ENCODE measurements at regions not wholly inside any gene's neighbourhood (a gene's known extent, or its start where the extent isn't known, plus 50 kb on each side); places are given as distances from the start of the nearest gene placed in this dataset.
"Not testable (repeated sequence)": the region's sequence is repeated elsewhere in the genome, so short reads cannot be mapped to it uniquely, and the experiment has no call there.

- no peaks in the 10 kb centered on the region for H3K27me3 ChIP-seq (ENCODE audit: control insufficient read depth, low read length)
- no peak overlapping the region for H3K4me2 ChIP-seq (ENCODE audit: low read length)
- H3K4me3 ChIP-seq (ENCODE audit: low read length), result no peak overlapping the region
- H3K9me2 ChIP-seq (replicated peaks; ENCODE audit: control insufficient read depth, low read length), result no peaks in the 10 kb centered on the region
- no peaks in the 10 kb centered on the region for H3K79me2 ChIP-seq (ENCODE audit: control insufficient read depth, low read length)
- no peaks in the 10 kb centered on the region for H3K4me1 ChIP-seq (ENCODE audit: control insufficient read depth, low read length)
- no peaks in the 10 kb centered on the region for H3K36me3 ChIP-seq (ENCODE audit: control insufficient read depth, low read length)
- TF ChIP-seq, protein P1, sequence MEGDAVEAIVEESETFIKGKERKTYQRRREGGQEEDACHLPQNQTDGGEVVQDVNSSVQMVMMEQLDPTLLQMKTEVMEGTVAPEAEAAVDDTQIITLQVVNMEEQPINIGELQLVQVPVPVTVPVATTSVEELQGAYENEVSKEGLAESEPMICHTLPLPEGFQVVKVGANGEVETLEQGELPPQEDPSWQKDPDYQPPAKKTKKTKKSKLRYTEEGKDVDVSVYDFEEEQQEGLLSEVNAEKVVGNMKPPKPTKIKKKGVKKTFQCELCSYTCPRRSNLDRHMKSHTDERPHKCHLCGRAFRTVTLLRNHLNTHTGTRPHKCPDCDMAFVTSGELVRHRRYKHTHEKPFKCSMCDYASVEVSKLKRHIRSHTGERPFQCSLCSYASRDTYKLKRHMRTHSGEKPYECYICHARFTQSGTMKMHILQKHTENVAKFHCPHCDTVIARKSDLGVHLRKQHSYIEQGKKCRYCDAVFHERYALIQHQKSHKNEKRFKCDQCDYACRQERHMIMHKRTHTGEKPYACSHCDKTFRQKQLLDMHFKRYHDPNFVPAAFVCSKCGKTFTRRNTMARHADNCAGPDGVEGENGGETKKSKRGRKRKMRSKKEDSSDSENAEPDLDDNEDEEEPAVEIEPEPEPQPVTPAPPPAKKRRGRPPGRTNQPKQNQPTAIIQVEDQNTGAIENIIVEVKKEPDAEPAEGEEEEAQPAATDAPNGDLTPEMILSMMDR (IDR thresholded peaks at IDR 0.05; ENCODE audit: low read depth, low read length, poor library complexity, severe bottlenecking), result no peak
- no peak for TF ChIP-seq EZH2phosphoT487 (IDR thresholded peaks at IDR 0.05; ENCODE audit: borderline replicate concordance, low read length)
- no peak overlapping the region for H3K27ac ChIP-seq (ENCODE audit: low read depth, low read length)
- no peaks in the 10 kb centered on the region for H3K9me3 ChIP-seq (ENCODE audit: control insufficient read depth, insufficient read depth, low read length)
- no peaks in the 10 kb centered on the region for H4K20me1 ChIP-seq (ENCODE audit: control insufficient read depth, insufficient read depth, low read depth, low read length)
- H3F3A ChIP-seq (ENCODE audit: control insufficient read depth, insufficient read depth), result no peaks in the 10 kb centered on the region
These were observed 1704.8 kb upstream of the PIK3C3 start for GRCh38 chr18:40250236-40250635.

- H4K20me1 ChIP-seq (ENCODE audit: control insufficient read depth, insufficient read depth, low read depth, low read length), result no peaks in the 10 kb centered on the region
- H3K27ac ChIP-seq (ENCODE audit: low read depth, low read length), result no peak overlapping the region
- no peaks in the 10 kb centered on the region for H3K9me3 ChIP-seq (ENCODE audit: control insufficient read depth, insufficient read depth, low read length)
- no peak for TF ChIP-seq EZH2phosphoT487 (IDR thresholded peaks at IDR 0.05; ENCODE audit: borderline replicate concordance, low read length)
- TF ChIP-seq, protein P1 (IDR thresholded peaks at IDR 0.05; ENCODE audit: low read depth, low read length, poor library complexity, severe bottlenecking), result no peak
- H3F3A ChIP-seq (ENCODE audit: control insufficient read depth, insufficient read depth), result no peaks in the 10 kb centered on the region
- H3K79me2 ChIP-seq (ENCODE audit: control insufficient read depth, low read length), result no peaks in the 10 kb centered on the region
- H3K4me2 ChIP-seq (ENCODE audit: low read length), result no peak overlapping the region
- no peaks in the 10 kb centered on the region for H3K4me1 ChIP-seq (ENCODE audit: control insufficient read depth, low read length)
- H3K27me3 ChIP-seq (ENCODE audit: control insufficient read depth, low read length), result no peaks in the 10 kb centered on the region
- no peaks in the 10 kb centered on the region for H3K36me3 ChIP-seq (ENCODE audit: control insufficient read depth, low read length)
- no peaks in the 10 kb centered on the region for H3K9me2 ChIP-seq (replicated peaks; ENCODE audit: control insufficient read depth, low read length)
- no peak overlapping the region for H3K4me3 ChIP-seq (ENCODE audit: low read length)
These were observed 1705.5 kb upstream of the PIK3C3 start for GRCh38 chr18:40249390-40250080.

DNA sequence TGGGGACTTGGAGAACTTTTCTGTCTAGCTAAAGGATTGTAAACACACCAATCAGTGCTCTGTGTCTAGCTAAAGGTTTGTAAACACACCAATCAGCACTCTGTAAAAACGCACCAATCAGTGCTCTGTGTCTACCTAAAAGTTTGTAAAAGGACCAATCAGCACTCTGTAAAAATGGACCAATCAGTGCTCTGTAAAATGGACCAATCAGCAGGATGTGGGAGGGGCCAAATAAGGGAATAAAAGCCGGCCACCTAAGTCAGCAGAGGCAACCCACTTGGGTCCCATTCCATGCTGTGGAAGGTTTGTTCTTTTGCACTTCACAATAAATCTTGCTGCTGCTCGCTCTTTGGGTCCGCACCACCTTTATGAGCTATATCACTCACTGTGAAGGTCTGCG is 1709.4 kb upstream of the PIK3C3 start:
- not testable (repeated sequence) for H3F3A ChIP-seq (ENCODE audit: control insufficient read depth, insufficient read depth); H3K4me3 ChIP-seq (ENCODE audit: low read length); H4K20me1 ChIP-seq (ENCODE audit: control insufficient read depth, insufficient read depth, low read depth, low read length); H3K27ac ChIP-seq (ENCODE audit: low read depth, low read length); H3K36me3 ChIP-seq (ENCODE audit: control insufficient read depth, low read length); H3K9me2 ChIP-seq (replicated peaks; ENCODE audit: control insufficient read depth, low read length); H3K9me3 ChIP-seq (ENCODE audit: control insufficient read depth, insufficient read depth, low read length); H3K27me3 ChIP-seq (ENCODE audit: control insufficient read depth, low read length); H3K4me2 ChIP-seq (ENCODE audit: low read length); H3K79me2 ChIP-seq (ENCODE audit: control insufficient read depth, low read length); H3K4me1 ChIP-seq (ENCODE audit: control insufficient read depth, low read length)

DNA sequence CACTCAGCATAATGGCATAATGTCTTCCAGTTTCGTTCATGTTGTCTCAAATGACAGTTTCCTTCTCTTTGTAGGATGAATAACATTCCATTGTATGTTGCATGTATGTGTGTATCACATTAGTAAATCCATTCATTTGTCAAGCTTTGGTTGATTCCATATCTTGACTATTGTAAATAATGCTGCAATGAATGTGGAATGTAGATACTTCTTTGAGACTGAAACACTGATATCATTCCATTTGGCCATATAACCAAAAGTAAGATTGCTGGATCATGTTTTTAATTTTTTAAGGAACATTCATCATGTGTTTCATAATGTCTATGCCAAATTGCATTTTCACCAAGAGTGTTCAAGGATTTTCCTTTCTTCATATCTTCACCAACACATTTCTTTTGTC is 1711.4 kb upstream of the PIK3C3 start:
- Histone ChIP-seq H3K9me2 (replicated peaks; ENCODE audit: control insufficient read depth, low read length) (no peaks in the 10 kb centered on the region), H3K27me3 (ENCODE audit: control insufficient read depth, low read length) (no peaks in the 10 kb centered on the region), H3K4me3 (ENCODE audit: low read length) (no peak overlapping the region), H3F3A (ENCODE audit: control insufficient read depth, insufficient read depth) (no peaks in the 10 kb centered on the region), H3K9me3 (ENCODE audit: control insufficient read depth, insufficient read depth, low read length) (no peaks in the 10 kb centered on the region), H3K79me2 (ENCODE audit: control insufficient read depth, low read length) (no peaks in the 10 kb centered on the region), H3K27ac (ENCODE audit: low read depth, low read length) (no peak overlapping the region), H3K4me1 (ENCODE audit: control insufficient read depth, low read length) (no peaks in the 10 kb centered on the region), H3K4me2 (ENCODE audit: low read length) (no peak overlapping the region), H4K20me1 (ENCODE audit: control insufficient read depth, insufficient read depth, low read depth, low read length) (no peaks in the 10 kb centered on the region), H3K36me3 (ENCODE audit: control insufficient read depth, low read length) (no peaks in the 10 kb centered on the region)
- TF ChIP-seq, protein P1 (IDR thresholded peaks at IDR 0.05; ENCODE audit: low read depth, low read length, poor library complexity, severe bottlenecking), result no peak
- no peak for TF ChIP-seq EZH2phosphoT487 (IDR thresholded peaks at IDR 0.05; ENCODE audit: borderline replicate concordance, low read length)

All from DOHH2 (cell line).